ENCODE measurements at regions not wholly inside any gene's neighbourhood (a gene's known extent, or its start where the extent isn't known, plus 50 kb on each side); places are given as distances from the start of the nearest gene placed in this dataset.

- H3K27me3 ChIP-seq (ENCODE audit: control insufficient read depth in 2 of 2, insufficient read depth in 2 of 2, low read length in 2 of 2), result no peaks in the 10 kb centered on the region
- ChIA-PET POLR2A (no interaction called here), CTCF (ENCODE audit: low intra/inter-chr PET ratio) (no interaction called here)
- no peaks in the 10 kb centered on the region for H3K4me1 ChIP-seq (replicated peaks in 1 of 2; ENCODE audit: control insufficient read depth in 2 of 2, insufficient read depth in 2 of 2, low read length in 2 of 2)
- H3K36me3 ChIP-seq (ENCODE audit: control insufficient read depth, insufficient read depth, low read length), result no peaks in the 10 kb centered on the region
- H4K20me1 ChIP-seq (replicated peaks; ENCODE audit: control insufficient read depth, insufficient read depth, low read length), result no peaks in the 10 kb centered on the region
- H3K9ac ChIP-seq (ENCODE audit: insufficient read depth in 1 of 2, low read depth in 2 of 2, low read length in 2 of 2), result no peak overlapping the region
- no peak for FAIRE-seq
- no TSS peak for BruUV-seq (replicated peaks)
- in situ Hi-C loops (cut with MboI), result no loop called here
- no peak for TF ChIP-seq CTBP1 (IDR thresholded peaks at IDR 0.05; ENCODE audit: borderline replicate concordance)
- no peak for TF ChIP-seq NFATC3 (IDR thresholded peaks at IDR 0.05)
- TF ChIP-seq ATF2 (CRISPR knock-in tag; IDR thresholded peaks at IDR 0.05), result no peak
- TF ChIP-seq HSF4 (CRISPR knock-in tag; IDR thresholded peaks at IDR 0.05; ENCODE audit: borderline replicate concordance), result no peak
- no peak for TF ChIP-seq STAT5A (IDR thresholded peaks at IDR 0.05; ENCODE audit: borderline replicate concordance, low read length)
- TF ChIP-seq PCBP2 (IDR thresholded peaks at IDR 0.05; ENCODE audit: low read depth, low read length, poor library complexity, severe bottlenecking), result no peak
- TF ChIP-seq EP300 (IDR thresholded peaks at IDR 0.05; ENCODE audit: low read length), result no peak
- no peak for TF ChIP-seq GTF2F1 (IDR thresholded peaks at IDR 0.05; ENCODE audit: low read depth, low read length)
- TF ChIP-seq VEZF1 (CRISPR knock-in tag; IDR thresholded peaks at IDR 0.05), result no peak
- TF ChIP-seq PCBP1 (IDR thresholded peaks at IDR 0.05; ENCODE audit: low read depth, low read length, poor library complexity, severe bottlenecking), result no peak
- TF ChIP-seq ZBTB12 (CRISPR knock-in tag; IDR thresholded peaks at IDR 0.05), result no peak
- TF ChIP-seq BHLHE40 (IDR thresholded peaks at IDR 0.05; ENCODE audit: low read length), result no peak
- no peak for TF ChIP-seq ZNF165 (CRISPR knock-in tag; IDR thresholded peaks at IDR 0.05; ENCODE audit: borderline replicate concordance)
- TF ChIP-seq MEIS2 (IDR thresholded peaks at IDR 0.05; ENCODE audit: partially characterized antibody), result no peak
- TF ChIP-seq THRAP3 (IDR thresholded peaks at IDR 0.05; ENCODE audit: borderline replicate concordance), result no peak
- WGBS (ENCODE audit: insufficient coverage, low coverage, missing lambda C conversion rate), result no CpG with 5 or more reads among the region's 1 CpG
- H3K9me1 ChIP-seq (ENCODE audit: control insufficient read depth, insufficient read depth, low read length), result no peaks in the 10 kb centered on the region
- H3K79me2 ChIP-seq (ENCODE audit: control insufficient read depth, insufficient read depth, low read length), result no peaks in the 10 kb centered on the region
- intact Hi-C loops (cut with micrococcal nuclease), result no loop called here
- DNase-seq (ENCODE audit: extremely low read depth in 1 of 4, low spot score in 3 of 4), result no peak
- no peaks in the 10 kb centered on the region for H3K9me3 ChIP-seq (replicated peaks; ENCODE audit: control insufficient read depth, insufficient read depth, low read depth, low read length)
- no peak for ATAC-seq
- H3K4me3 ChIP-seq, result no peak overlapping the region
- no peak overlapping the region for H3K4me2 ChIP-seq (ENCODE audit: insufficient read depth, low read length)
- no peak overlapping the region for H2AFZ ChIP-seq (ENCODE audit: low read depth, low read length)
- H3K27ac ChIP-seq (ENCODE audit: extremely low read depth, low read depth, low read length), result no peak overlapping the region
Measured at GRCh38 chr9:31445357-31445756, 939.1 kb upstream of the ACO1 start.

Measured in K562 (cell line).